Islet precursor cell (in vitro differentiated cells): ENCODE measurements at regions not wholly inside any gene's neighbourhood (a gene's known extent, or its start where the extent isn't known, plus 50 kb on each side); places are given as distances from the start of the nearest gene placed in this dataset.

Source experiments
- DNase-seq: peaks from one replicate; pipeline ENCODE4 v3.0.0-alpha.2; 2018

DNA sequence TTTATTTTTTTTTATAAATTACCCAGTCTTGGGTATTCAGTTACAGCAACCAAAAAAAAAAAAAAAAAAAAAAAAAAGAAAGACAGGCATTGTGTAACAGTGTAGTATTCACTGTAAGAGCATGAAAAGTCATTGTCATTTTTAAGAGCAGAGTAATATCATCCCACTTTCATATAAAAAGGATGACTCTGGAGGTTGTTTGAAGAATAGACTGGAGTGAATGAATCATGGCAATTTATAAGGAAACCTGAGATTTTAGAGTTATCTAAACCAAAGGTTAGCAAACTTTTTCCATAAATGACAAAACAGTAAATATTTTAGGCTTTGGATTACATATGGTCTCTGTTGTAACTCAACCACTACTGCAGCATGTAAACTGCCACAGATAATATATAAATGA, 794.9 kb downstream of the NTRK3 start:
- no peak for DNase-seq

DNA sequence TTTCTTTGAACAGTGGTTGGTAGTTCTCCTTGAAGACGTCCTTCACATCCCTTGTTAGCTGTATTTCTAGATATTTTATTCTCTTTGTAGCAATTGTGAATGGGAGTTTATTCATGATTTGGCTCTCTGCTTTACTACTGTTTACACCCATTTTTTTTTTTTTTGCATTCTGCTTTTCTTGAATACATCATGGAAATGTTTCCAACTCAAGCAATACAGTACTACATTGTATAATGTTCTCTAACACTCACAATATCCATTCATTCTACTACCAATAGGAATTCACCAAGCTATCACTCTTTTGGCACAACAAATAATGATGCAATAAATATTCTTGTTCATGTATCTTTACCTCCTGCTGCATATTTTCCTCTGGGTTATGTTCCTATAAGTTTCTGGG, 801.7 kb downstream of the NTRK3 start:
- DNase-seq, result no peak

DNA sequence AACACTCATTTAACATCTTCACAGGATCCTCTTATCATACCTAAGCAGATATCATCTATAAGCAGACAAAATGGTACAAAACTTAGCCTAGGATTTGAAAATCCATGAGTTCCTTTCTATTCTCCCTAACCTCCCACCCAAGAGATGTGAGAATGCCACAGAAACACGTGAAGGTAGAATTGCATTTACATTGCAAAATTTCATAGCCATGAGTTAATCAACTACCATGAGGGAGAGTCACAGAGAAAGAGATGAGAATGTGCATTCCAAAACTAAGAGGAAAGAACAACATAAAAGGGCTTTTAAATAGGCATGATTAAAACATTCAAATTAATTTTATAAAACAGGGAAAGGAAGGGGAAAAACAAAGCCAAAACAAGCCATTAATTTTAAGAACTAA, 806.2 kb downstream of the NTRK3 start:
- no peak for DNase-seq

DNA sequence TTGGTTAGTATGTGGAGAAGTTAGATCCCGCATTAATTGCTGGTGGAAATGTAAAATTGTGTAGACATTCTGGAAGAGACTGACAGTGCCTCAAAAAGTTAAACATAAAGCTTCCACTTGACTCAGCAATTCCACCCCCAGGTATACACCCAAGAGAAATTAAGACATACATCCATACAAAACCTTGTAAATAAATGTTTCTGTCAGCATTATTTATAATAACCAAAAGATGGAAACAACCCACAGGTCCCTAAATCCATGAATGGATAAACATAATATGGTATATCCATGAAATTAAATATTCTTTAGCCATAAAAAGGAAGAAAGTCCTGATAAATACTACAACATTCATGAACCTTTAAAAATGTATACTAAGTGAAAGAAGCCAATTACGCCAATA, 817.4 kb downstream of the NTRK3 start:
- no peak for DNase-seq

DNA sequence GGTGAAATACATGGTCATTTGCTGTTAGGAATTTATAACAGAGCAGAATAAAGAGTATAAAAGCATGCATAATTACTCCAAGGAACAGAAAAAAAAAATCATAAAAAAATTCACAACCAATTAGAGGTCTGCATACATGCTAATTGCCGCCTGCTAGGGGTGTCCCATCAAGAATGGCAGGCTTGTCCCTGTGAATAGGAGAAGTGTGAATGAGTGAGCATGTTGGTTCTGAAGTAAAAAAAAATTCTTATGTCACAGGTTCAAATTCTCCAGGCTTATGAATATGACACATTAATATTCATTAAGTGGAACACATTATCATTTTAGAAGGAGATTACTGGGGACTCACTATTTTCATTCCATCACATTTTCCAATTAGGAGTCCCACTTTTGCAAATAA, 822.7 kb downstream of the NTRK3 start:
- DNase-seq, result no peak

DNA sequence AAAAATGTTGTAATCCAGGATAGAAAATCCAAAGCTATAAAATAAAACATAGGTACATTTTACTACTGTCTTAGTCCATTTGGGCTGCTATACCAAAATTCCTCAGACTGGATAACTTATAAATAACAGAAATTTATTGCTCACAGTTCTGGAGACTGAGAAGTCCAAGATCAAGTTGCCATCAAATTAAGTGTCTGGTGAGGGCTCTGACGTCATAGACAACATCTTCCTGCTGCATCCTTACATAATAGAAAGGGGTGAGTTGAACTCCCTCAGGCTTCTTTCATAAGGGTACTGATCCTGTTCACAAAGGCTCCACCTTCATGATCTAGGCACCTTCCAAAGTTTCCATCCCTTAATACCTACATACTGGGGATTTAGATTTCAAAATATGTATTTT, 826.8 kb downstream of the NTRK3 start:
- DNase-seq, result no peak

DNA sequence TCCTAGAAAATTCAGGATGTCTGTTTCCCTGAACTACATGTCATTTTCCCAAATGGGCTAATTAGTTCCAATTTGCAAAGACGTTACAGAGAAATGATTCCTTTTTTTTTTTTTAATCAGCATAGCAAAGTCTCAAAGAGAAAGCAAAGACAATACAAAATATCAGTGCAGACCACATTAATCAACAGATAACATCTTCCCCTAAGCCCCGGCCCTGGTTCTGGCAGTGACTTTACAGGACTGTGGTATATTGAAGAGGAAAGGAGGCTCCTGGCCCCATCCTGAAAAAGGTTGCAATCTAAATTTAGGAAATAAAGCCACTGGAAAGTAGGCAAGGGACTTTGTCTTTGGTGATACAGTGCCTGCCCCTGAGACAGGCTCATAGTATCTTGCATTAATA, 836.5 kb downstream of the NTRK3 start:
- peak; percentile 55 for DNase-seq

DNA sequence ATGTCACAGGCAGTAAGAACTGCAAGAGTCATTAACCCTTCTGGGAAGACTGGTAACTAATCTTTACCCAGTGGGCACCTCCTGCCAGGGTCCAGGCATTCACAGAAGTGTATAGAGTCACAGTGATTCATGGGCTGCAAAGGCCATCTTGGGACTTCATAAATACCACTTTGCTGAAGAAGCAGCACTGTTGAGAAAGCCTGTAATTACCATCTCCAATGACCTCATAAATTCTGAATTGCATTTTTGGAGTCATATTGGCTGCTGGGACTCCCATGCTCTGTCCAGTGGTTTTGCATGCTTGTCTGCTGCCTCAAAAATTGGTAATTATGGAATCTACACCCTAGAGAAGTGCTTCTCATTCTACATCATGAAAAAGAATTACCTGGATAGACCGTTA, 837.2 kb downstream of the NTRK3 start:
- no peak for DNase-seq

DNA sequence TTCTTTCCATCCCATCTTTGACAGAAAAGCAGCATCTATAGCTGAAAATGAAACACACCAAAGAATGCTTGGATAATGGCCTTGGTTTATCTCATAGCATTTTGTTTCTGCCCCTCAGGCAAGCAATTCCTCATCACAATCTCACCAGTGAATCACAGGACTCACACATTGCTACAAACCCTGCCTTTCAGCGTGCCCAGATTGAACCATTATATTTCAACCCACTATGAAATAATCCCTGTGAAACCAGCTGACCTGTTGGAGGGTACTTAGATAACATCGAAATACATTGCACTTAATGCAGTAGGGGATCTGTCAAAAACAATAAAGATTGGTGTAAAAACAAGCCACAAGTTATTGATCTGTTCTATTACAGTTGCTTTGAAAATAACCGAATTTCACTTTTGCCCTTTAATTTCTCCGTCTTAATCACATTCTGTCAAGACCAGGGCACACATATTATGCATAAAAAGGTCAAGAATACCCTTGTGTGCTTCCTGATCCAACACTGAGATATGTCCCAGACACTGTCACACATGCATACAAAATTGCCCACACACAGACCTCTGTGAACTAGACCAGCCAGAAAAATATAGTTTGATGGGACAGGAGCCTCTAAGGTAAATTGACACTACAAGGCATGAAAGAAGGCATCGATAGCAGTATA, 839.8 kb downstream of the NTRK3 start:
- no peak for DNase-seq

DNA sequence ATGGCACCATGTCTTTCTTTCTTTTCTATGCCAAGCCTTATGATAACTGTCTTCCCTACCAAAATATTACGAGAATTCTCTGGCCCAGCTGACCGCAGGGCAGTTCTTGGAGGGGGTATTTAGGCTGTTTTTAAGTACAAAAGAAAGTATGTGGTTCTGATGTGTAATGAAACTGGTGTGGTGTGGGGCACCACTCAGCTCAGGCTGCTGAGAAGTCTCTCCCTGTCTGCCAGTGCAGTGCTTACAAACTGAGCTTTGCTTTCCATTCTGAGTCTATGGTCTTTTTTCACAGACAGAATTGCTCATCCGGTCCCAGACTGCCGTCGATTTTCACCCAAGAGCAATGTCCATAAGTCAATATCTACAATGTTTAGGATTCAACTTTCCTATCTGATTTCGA, 847.6 kb downstream of the NTRK3 start:
- DNase-seq, result no peak

DNA sequence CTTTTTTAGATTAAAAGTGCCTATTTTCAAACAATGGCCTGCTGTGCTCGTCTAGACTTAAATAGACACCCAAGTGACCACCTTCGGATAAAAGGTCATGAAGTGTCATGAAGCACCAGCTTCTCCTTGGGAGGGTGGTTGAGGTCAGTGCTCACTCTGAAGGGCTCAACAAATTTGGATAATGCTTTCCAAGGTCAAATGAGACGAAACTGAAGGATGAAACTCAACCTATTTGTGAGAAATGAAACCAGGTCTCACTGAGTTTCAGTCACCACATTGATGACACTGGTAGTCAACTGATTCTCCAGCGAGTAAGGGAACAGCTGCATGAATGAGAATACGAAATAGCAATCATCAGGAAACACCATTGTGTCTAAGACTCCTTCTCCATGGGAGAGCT, 852.6 kb downstream of the NTRK3 start:
- no peak for DNase-seq

DNA sequence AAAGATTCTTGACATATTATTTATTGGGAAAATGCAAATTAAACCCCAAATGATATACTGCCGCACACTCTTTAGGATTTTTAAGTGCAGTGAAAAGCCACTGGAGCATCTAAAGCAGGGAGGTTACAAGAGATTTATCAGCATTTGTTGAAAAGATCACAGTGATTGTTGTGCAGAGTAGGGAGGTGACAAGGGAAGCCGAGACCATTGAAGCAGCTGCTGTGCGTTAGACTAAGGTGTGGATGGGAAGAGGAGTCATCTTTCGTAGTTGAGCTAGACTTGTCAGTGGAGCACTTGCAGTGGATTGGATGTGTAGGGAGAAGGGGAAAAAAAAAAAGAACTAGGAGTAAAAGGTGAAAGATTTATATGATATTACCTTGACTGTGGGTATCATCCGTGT, 854.6 kb downstream of the NTRK3 start:
- DNase-seq, result no peak

DNA sequence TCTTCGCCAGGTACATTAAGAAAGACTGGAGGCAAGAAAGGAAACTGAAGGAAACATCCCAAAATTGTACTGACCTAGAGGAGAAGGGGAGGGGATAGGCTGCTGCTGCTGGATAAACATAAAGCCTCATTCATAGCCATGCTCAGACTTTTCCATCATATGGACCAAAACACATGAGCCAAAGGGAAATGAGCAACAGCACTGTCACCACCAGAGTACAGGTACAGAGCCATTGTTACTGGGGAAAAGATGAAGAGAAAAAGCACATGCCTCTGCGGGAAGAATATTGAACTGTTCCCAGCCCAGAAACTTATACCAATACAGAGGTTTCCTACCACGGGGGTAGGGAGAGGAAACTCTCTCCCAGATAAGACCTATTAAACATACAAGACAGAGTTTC, 861.9 kb downstream of the NTRK3 start:
- no peak for DNase-seq

DNA sequence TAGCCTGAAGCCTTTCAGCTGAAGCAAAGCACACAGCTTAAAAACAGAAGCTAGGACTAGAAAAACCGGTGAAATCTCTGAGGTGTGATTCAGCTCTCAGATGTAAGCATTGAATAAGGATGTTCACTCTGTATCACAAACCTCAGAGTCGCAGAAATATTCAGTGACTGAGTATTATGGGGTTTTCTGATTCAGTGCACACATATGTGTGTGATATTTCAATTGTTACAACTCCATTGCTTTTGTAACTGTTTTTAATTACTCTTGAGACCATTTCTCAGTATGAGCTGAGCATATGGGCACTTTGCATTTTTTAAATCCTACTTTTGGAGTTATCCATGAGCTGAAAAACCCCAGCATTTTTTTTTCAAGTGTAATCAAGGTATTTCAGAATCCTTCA, 868.8 kb downstream of the NTRK3 start:
- no peak for DNase-seq

DNA sequence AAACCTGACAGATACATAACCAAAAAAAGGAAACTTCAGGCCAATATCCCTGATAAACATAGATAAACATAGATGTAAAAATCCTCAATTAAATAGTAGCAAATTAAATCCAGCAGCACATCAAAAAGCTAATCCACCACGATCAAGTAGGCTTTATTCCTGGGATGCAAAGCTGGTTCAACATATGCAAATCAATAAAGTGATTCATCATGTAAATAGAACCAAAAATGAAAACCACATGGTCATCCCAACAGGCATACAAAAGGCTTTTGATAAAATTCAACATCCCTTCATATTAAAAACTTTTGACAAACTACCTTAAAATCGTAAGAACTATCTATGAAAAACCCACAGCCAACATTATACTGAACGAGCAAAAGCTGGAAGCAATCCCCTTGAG, 882.2 kb downstream of the NTRK3 start:
- DNase-seq, result no peak

DNA sequence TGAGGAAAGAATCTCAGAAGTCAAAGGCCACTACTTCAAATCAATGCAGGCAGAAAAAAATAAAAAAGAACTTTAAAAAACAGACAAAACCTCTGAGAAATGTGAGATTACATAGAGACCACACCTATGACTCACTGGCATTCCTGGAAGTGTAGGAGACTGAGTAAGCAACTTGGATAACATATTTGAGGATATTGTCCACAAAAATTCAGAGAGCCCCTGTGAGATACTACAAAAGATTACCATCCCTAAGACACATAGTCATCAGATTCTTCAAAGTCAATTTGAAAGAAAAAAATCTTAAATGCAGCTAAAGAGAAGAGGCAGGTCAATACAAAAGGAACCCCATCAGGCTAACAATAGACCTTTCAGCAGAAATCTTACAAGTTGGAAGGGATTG, 887.3 kb downstream of the NTRK3 start:
- no peak for DNase-seq

DNA sequence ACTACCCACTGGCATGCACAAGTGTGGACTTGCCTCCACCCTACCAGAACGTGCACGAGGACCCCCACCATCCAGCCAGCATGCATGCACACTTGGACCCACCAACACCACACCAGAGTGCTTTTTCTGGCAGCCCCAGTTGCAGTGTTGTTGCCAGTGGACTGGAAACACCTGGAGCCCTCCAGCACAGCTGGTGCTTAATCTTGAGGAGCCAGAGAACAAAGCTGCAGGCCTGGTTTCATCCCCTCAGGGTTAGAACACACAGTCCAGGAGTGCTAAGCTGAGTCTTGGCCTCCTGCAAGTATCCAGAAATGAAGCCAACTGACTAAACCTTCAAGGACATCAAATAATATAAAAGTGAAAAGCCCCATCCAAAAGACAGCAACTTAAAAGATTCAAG, 888.0 kb downstream of the NTRK3 start:
- peak; percentile 79 for DNase-seq

DNA sequence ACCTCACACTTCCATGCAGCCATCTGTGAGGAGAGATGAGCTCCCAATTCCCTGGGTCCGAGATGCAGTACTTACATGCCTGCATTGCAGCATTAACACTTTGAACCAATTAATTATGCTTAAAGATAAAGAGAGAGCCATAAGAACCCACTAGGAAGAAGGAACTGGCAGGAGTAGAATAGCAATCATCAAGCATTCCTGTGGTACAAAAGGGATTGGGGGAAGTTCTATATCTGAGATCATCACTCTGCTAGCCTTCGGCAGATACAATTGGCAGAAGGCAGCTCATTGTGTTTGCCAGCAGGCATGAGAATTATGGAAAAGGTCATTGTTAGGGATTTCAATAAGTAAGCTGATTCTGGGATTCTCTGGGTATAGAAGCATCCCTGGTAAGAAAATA, 891.4 kb downstream of the NTRK3 start:
- DNase-seq, result no peak

DNA sequence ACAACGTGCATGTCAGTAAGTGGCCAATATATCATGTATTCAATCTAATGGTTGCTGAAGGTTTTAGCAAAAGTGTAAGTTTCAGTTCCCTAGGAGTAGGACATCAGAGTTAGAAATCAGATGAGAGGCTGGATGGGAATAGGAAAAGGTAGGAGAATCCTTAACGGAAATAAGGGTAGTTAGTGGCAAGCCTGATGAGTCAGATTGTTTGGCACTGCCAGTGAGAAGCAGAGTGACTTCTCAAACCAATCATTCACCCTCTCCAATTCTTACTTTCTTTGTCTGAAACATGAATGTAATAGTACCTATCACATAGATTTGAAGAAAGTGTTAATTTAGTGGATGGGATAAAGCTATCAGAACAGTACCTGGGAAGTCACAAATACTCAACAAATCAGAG, 894.0 kb downstream of the NTRK3 start:
- no peak for DNase-seq

DNA sequence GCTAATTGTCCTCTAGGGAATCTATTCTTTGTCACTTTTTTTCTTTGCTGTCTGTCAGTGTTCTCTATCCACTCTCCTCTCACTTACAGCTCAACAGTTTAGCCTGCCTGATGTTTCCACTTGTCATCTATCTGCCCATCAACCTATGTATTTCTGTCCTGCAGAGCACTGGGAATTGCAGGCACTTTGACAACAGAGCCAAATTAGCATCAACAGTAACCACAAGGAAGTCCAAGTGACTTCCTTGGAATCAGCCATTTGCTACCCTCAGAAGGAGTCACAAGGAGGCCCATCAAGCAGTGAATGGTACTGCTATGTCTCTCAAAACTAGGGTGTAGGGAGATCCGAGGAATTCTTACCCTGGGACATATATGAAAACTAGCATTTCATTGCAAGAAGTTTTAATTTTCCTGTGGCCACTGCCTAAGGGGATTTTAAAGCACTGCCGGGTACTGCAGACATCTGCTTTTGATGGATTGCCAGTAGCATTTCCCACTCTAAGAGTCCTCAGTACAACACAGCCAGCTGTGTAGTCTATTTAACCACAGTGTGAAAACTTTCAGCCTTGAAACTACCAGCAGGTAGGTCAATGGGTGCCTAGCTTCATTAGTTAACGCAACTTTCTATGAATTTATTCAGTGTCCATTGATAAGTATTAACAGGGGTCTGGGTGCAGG, 898.8 kb downstream of the NTRK3 start:
- no peak for DNase-seq

DNA sequence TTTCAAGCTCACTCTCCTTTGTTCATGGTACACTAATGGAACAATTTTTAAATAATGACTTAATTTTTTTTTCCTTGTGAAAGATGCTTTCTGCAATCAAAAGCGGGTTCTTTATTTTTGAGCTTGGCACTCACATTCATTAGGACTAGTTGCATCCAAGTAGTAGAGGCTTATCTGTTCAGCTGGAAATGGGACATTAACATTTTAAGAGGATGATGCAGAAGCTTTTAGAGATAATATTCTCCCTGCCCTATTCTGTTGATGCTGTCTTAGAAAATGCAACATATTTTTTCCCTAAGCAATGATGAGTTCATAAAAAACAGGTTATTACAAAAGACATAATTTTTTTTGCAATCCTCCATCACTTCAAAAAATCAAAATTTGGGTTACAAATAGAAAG, 900.6 kb downstream of the NTRK3 start:
- DNase-seq, result no peak

DNA sequence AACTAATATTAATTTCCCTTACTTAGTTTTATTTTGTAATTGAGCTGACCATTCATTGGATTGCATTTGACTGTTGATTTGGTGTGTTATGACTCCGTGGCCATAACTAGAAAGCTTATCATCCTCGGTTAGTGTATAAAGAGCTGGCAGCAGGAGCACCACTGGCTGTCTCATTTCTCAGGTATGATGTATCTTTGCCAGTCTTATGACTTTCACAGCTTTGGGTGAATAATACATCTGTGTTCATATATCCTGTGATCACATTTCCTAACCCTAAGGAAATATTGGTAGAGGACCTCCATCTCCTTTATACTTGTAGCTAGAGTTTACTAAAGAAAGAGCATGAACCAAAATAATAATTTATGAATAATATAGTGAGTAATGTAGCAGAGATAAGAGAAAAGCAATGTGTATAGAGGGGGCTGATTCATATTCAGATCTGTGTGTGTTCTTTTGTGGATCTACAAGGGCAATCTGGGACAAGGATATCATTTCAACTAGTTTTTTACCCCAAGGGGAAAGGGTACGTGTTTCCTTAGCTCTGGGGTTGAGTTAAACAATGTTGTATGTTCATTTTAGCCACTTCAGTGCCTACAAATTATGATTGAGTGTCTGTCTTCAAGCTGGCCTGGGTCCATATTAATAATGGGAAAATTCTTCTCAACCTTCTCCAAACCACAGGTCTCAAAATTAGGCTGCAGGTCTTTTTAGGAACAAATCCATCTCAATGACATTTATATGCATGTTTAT, 901.7 kb downstream of the NTRK3 start:
- DNase-seq, result no peak

DNA sequence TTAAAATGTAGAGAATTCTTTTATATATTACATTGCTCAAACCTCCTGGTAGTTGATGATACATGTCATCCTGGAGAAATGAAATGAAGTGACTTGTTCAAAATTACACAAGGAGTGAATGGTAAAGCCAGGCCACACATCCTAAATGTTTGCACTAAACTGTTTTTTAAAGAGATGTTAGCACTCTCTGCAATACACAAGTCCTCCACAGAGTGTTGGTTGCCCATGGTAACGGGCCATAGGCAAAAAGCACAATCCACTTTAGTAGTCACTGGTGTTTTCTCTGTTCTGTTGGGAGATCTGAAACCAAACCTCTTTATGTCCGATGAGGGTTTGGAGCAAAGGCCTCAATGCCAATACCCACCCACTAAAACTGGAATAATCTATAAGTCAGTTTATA, 907.4 kb downstream of the NTRK3 start:
- DNase-seq, result no peak

DNA sequence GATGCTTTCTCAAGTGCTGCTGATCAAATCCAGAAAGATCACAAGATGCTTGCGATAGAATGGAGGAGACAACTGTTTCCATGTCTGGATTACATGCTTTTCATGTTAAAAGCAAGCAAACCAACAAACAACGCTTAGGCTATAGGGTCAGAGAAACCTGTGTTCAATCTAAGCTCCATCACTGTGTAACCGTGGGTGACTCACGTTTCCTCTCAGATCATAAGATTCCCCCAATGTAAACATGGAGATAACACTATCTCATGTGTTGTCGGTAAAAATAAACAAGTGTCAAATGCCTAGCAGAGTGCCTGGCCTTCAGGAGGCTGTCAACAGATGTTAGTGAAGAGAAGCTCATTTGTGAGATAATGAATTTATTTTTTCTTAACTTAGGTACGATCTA, 907.8 kb downstream of the NTRK3 start:
- DNase-seq, result peak; percentile 52
